ENCODE measurements at regions not wholly inside any gene's neighbourhood (a gene's known extent, or its start where the extent isn't known, plus 50 kb on each side); places are given as distances from the start of the nearest gene placed in this dataset.
"Not testable (repeated sequence)": the region's sequence is repeated elsewhere in the genome, so short reads cannot be mapped to it uniquely, and the experiment has no call there.

DNA sequence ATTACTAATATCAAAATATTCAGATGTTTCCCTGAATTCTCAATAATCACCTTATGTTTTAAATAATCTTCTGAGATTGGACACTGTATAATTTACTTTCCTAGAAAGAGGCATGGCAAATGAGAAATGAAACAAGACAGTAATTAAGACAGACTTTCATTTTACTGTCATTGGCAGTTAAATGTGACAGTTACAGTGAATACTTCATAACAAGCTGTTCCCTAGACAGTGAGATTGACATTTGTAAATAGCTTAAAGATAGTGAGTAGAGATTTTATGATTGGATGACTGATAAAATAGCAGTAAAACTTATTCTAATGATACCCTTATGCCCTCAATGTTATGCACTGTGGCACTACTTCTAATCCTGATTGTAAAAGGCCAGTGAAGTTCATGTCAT is 524.9 kb upstream of the TMEFF2 start:
- Histone ChIP-seq H3K27me3 (ENCODE audit: control insufficient read depth in 1 of 2, insufficient read depth in 2 of 2, low read length in 2 of 2) (no peaks in the 10 kb centered on the region), H3K4me1 (ENCODE audit: control insufficient read depth, insufficient read depth, low read length) (no peaks in the 10 kb centered on the region), H3K4me3 (ENCODE audit: low read length in 2 of 2) (no peak overlapping the region), H3K9ac (ENCODE audit: low read length in 2 of 2) (no peak overlapping the region), H3K9me3 (ENCODE audit: control insufficient read depth in 2 of 2, low read length in 2 of 2) (no peaks in the 10 kb centered on the region), H3K36me3 (ENCODE audit: control insufficient read depth in 2 of 2, insufficient read depth in 2 of 2, low read length in 2 of 2) (no peaks in the 10 kb centered on the region), H3K27ac (ENCODE audit: low read length) (no peak overlapping the region)

- Histone ChIP-seq H3K27me3 (ENCODE audit: control insufficient read depth in 1 of 2, insufficient read depth in 2 of 2, low read length in 2 of 2) (no peaks in the 10 kb centered on the region), H3K9ac (ENCODE audit: low read length in 2 of 2) (no peak overlapping the region), H3K9me3 (ENCODE audit: control insufficient read depth in 2 of 2, low read length in 2 of 2) (no peaks in the 10 kb centered on the region), H3K4me3 (ENCODE audit: low read length in 2 of 2) (no peak overlapping the region), H3K27ac (ENCODE audit: low read length) (no peak overlapping the region), H3K4me1 (ENCODE audit: control insufficient read depth, insufficient read depth, low read length) (no peaks in the 10 kb centered on the region), H3K36me3 (ENCODE audit: control insufficient read depth in 2 of 2, insufficient read depth in 2 of 2, low read length in 2 of 2) (no peaks in the 10 kb centered on the region)
Measured at GRCh38 chr2:192718340-192718739, 523.6 kb upstream of the TMEFF2 start.

DNA sequence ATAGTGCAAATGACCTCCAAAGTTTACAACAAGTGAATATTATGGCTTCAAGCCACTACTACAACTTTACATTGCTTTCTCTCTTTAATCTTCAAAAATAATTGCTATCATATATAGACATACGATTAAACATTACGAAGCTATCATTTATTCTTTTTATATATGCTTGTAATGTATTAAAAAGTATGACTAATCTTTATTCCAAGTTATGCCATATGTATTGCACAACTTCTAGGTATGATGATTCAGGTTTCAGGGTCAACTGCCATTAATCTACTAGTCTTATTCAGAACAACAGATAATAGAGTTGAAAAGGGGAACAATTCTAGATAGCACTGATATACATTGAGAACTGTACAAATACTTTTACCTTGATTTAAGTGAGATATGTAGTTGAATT is 506.2 kb upstream of the TMEFF2 start:
- Histone ChIP-seq H3K27ac (ENCODE audit: low read length) (no peak overlapping the region), H3K9me3 (ENCODE audit: control insufficient read depth in 2 of 2, low read length in 2 of 2) (no peaks in the 10 kb centered on the region), H3K9ac (ENCODE audit: low read length in 2 of 2) (no peak overlapping the region), H3K4me3 (ENCODE audit: low read length in 2 of 2) (no peak overlapping the region), H3K27me3 (ENCODE audit: control insufficient read depth in 1 of 2, insufficient read depth in 2 of 2, low read length in 2 of 2) (no peaks in the 10 kb centered on the region), H3K4me1 (ENCODE audit: control insufficient read depth, insufficient read depth, low read length) (no peaks in the 10 kb centered on the region), H3K36me3 (ENCODE audit: control insufficient read depth in 2 of 2, insufficient read depth in 2 of 2, low read length in 2 of 2) (no peaks in the 10 kb centered on the region)

DNA sequence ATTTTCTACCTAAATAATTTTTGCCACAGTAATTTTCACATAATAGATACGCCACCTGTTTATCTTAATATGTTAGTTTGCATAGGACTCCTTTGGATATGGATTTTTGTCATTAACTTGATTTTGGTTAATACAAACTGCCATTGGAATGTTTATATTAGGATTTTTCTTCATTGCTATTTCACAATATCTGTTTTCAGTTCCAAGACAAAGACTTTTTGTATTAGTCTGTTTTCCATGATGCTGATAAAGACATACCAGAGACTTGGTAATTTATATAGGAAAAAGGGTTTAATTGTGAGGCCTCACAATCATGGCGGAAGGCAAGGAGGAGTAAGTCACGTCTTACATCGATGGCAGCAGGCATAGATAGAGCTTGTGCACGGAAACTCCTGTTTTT is 503.1 kb upstream of the TMEFF2 start:
- Histone ChIP-seq H3K36me3 (ENCODE audit: control insufficient read depth in 2 of 2, insufficient read depth in 2 of 2, low read length in 2 of 2) (no peaks in the 10 kb centered on the region), H3K4me1 (ENCODE audit: control insufficient read depth, insufficient read depth, low read length) (no peaks in the 10 kb centered on the region), H3K9ac (ENCODE audit: low read length in 2 of 2) (no peak overlapping the region), H3K9me3 (ENCODE audit: control insufficient read depth in 2 of 2, low read length in 2 of 2) (no peaks in the 10 kb centered on the region), H3K27ac (ENCODE audit: low read length) (no peak overlapping the region), H3K27me3 (ENCODE audit: control insufficient read depth in 1 of 2, insufficient read depth in 2 of 2, low read length in 2 of 2) (no peaks in the 10 kb centered on the region), H3K4me3 (ENCODE audit: low read length in 2 of 2) (no peak overlapping the region)

DNA sequence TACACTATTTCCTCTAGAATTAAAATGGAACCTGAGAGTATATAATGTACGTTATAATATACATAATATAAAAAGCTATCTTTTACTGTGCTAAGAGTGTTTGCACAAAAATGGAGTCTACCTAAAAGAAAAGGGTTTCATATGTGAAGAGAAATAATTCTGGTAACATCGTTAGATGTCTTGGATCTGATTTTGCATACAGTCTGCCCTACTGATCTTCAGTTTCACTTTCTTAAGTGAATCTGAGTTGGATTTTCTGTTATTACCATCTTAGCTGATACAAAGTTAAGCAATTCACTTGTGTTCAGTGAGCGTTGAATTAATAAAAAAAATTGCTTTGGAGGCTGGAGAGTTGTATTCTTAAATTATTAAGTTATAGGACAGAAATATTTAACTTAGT is 502.1 kb upstream of the TMEFF2 start:
- Histone ChIP-seq H3K4me3 (ENCODE audit: low read length in 2 of 2) (no peak overlapping the region), H3K9me3 (ENCODE audit: control insufficient read depth in 2 of 2, low read length in 2 of 2) (no peaks in the 10 kb centered on the region), H3K36me3 (ENCODE audit: control insufficient read depth in 2 of 2, insufficient read depth in 2 of 2, low read length in 2 of 2) (no peaks in the 10 kb centered on the region), H3K27me3 (ENCODE audit: control insufficient read depth in 1 of 2, insufficient read depth in 2 of 2, low read length in 2 of 2) (no peaks in the 10 kb centered on the region), H3K27ac (ENCODE audit: low read length) (no peak overlapping the region), H3K4me1 (ENCODE audit: control insufficient read depth, insufficient read depth, low read length) (no peaks in the 10 kb centered on the region), H3K9ac (ENCODE audit: low read length in 2 of 2) (no peak overlapping the region)

DNA sequence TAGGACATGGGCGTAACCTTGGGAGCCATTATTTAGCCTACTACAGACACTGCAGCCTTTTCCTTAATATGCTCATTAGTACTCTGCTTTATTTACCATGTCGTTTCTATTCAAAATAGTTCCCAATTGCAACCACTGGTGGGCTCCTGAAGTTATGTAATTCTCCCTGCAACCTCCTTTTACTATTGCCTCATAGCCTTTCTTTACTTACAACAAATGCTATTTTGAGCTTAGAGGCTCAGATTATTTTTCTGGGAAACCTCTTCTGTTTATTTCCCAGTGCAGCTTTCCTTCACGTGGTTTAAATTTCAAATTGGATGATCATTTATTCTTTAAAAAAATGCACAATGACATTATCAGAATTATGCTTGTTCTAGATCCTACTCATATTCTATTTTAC is 492.3 kb upstream of the TMEFF2 start:
- H3K4me1 ChIP-seq (ENCODE audit: control insufficient read depth, insufficient read depth, low read length) = no peaks in the 10 kb centered on the region
- no peaks in the 10 kb centered on the region for H3K36me3 ChIP-seq (ENCODE audit: control insufficient read depth in 2 of 2, insufficient read depth in 2 of 2, low read length in 2 of 2)
- no peak overlapping the region for H3K27ac ChIP-seq (ENCODE audit: low read length)
- H3K27me3 ChIP-seq (ENCODE audit: control insufficient read depth in 1 of 2, insufficient read depth in 2 of 2, low read length in 2 of 2) = no peaks in the 10 kb centered on the region
- no peak overlapping the region for H3K9ac ChIP-seq (ENCODE audit: low read length in 2 of 2)
- no peak overlapping the region for H3K4me3 ChIP-seq (ENCODE audit: low read length in 2 of 2)
- no peaks in the 10 kb centered on the region for H3K9me3 ChIP-seq (ENCODE audit: control insufficient read depth in 2 of 2, low read length in 2 of 2)

DNA sequence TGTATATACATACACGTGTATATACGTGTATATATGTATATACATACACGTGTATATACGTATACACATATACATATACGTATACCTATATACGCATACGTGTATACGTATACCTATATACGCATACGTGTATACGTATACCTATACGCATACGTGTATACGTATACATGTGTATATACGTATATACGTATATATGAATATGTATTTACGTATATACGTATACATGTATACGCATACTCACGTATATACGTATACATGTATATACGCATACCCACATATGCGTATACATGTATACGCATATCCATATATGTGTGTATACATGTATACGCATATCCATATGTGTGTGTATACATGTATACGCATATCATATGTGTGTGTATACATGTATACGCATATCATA is 487.8 kb upstream of the TMEFF2 start:
- not testable (repeated sequence) for H3K4me1 ChIP-seq (ENCODE audit: control insufficient read depth, insufficient read depth, low read length)

GRCh38 chr2:192675681-192676080 is 480.9 kb upstream of the TMEFF2 start:
- Histone ChIP-seq H3K9ac (ENCODE audit: low read length in 2 of 2) (no peak overlapping the region), H3K27ac (ENCODE audit: low read length) (no peak overlapping the region), H3K4me3 (ENCODE audit: low read length in 2 of 2) (no peak overlapping the region), H3K36me3 (ENCODE audit: control insufficient read depth in 2 of 2, insufficient read depth in 2 of 2, low read length in 2 of 2) (no peaks in the 10 kb centered on the region), H3K9me3 (ENCODE audit: control insufficient read depth in 2 of 2, low read length in 2 of 2) (no peaks in the 10 kb centered on the region), H3K27me3 (ENCODE audit: control insufficient read depth in 1 of 2, insufficient read depth in 2 of 2, low read length in 2 of 2) (no peaks in the 10 kb centered on the region), H3K4me1 (ENCODE audit: control insufficient read depth, insufficient read depth, low read length) (no peaks in the 10 kb centered on the region)

More for the DNA sequence above, 487.8 kb upstream of the TMEFF2 start:
- H3K36me3 ChIP-seq (ENCODE audit: control insufficient read depth in 2 of 2, insufficient read depth in 2 of 2, low read length in 2 of 2); H3K9me3 ChIP-seq (ENCODE audit: control insufficient read depth in 2 of 2, low read length in 2 of 2); H3K27ac ChIP-seq (ENCODE audit: low read length); H3K27me3 ChIP-seq (ENCODE audit: control insufficient read depth in 1 of 2, insufficient read depth in 2 of 2, low read length in 2 of 2); H3K4me3 ChIP-seq (ENCODE audit: low read length in 2 of 2); H3K9ac ChIP-seq (ENCODE audit: low read length in 2 of 2): not testable (repeated sequence)

GRCh38 chr2:192669505-192670091 is 474.9 kb upstream of the TMEFF2 start:
- no peaks in the 10 kb centered on the region for H3K27me3 ChIP-seq (ENCODE audit: control insufficient read depth in 1 of 2, insufficient read depth in 2 of 2, low read length in 2 of 2)
- no peak overlapping the region for H3K4me3 ChIP-seq (ENCODE audit: low read length in 2 of 2)
- no peaks in the 10 kb centered on the region for H3K4me1 ChIP-seq (ENCODE audit: control insufficient read depth, insufficient read depth, low read length)
- H3K27ac ChIP-seq (ENCODE audit: low read length) = no peak overlapping the region
- no peaks in the 10 kb centered on the region for H3K9me3 ChIP-seq (ENCODE audit: control insufficient read depth in 2 of 2, low read length in 2 of 2)
- H3K36me3 ChIP-seq (ENCODE audit: control insufficient read depth in 2 of 2, insufficient read depth in 2 of 2, low read length in 2 of 2) = no peaks in the 10 kb centered on the region
- no peak overlapping the region for H3K9ac ChIP-seq (ENCODE audit: low read length in 2 of 2)

GRCh38 chr2:192660555-192660954 is 465.8 kb upstream of the TMEFF2 start:
- not testable (repeated sequence) for H3K27ac ChIP-seq (ENCODE audit: low read length); H3K36me3 ChIP-seq (ENCODE audit: control insufficient read depth in 2 of 2, insufficient read depth in 2 of 2, low read length in 2 of 2); H3K4me3 ChIP-seq (ENCODE audit: low read length in 2 of 2); H3K4me1 ChIP-seq (ENCODE audit: control insufficient read depth, insufficient read depth, low read length); H3K27me3 ChIP-seq (ENCODE audit: control insufficient read depth in 1 of 2, insufficient read depth in 2 of 2, low read length in 2 of 2); H3K9ac ChIP-seq (ENCODE audit: low read length in 2 of 2); H3K9me3 ChIP-seq (ENCODE audit: control insufficient read depth in 2 of 2, low read length in 2 of 2)

- no peak overlapping the region for H3K9ac ChIP-seq (ENCODE audit: low read length in 2 of 2)
- H3K36me3 ChIP-seq (ENCODE audit: control insufficient read depth in 2 of 2, insufficient read depth in 2 of 2, low read length in 2 of 2) = no peaks in the 10 kb centered on the region
- no peaks in the 10 kb centered on the region for H3K4me1 ChIP-seq (ENCODE audit: control insufficient read depth, insufficient read depth, low read length)
- no peaks in the 10 kb centered on the region for H3K27me3 ChIP-seq (ENCODE audit: control insufficient read depth in 1 of 2, insufficient read depth in 2 of 2, low read length in 2 of 2)
- H3K4me3 ChIP-seq (ENCODE audit: low read length in 2 of 2) = no peak overlapping the region
- H3K9me3 ChIP-seq (ENCODE audit: control insufficient read depth in 2 of 2, low read length in 2 of 2) = no peaks in the 10 kb centered on the region
- H3K27ac ChIP-seq (ENCODE audit: low read length) = no peak overlapping the region
Measured at GRCh38 chr2:192657362-192657761, 462.6 kb upstream of the TMEFF2 start.

Data from stomach smooth muscle (tissue), 2 donors.